GM23338 (cell line): ENCODE measurements at regions not wholly inside any gene's neighbourhood (a gene's known extent, or its start where the extent isn't known, plus 50 kb on each side); places are given as distances from the start of the nearest gene placed in this dataset.

ENCODE experiments used
- ATAC-seq: fragments of 200-7000 bp; cut with Tn5 transposase; 3 replicates; pipeline ENCODE4 v1.9.1; 2020
- DNase-seq: peaks from one replicate; pipeline ENCODE4 v3.0.0-alpha.2; 2015; ENCODE audit warnings: low spot score
- H2AFZ ChIP-seq: fragments of 200-600 bp; sonication (generic); 2 replicates; pipeline ENCODE4 v1.8.0; 2016; ENCODE audit warnings: antibody characterized with exemption, mild to moderate bottlenecking, moderate library complexity
- H3F3A ChIP-seq: fragments of 200-600 bp; sonication (generic); replicated peaks from 2 replicates; pipeline ENCODE4 v1.8.0; 2017; ENCODE audit warnings: antibody characterized with exemption, mixed run types, low read depth
- H3K27ac ChIP-seq: fragments of 200-600 bp; sonication (generic); 2 replicates; pipeline ENCODE4 v1.6.1; 2016; ENCODE audit warnings: low read depth
- H3K27me3 ChIP-seq: fragments of 200-600 bp; sonication (generic); 2 replicates; pipeline ENCODE4 v1.8.0; 2016; ENCODE audit warnings: mild to moderate bottlenecking, mixed run types, moderate library complexity; ENCODE audit not compliant: insufficient read depth
- H3K36me3 ChIP-seq: fragments of 200-600 bp; sonication (generic); 2 replicates; pipeline ENCODE4 v1.8.0; 2016; ENCODE audit warnings: mild to moderate bottlenecking; ENCODE audit not compliant: insufficient read depth
- H3K4me1 ChIP-seq: fragments of 200-600 bp; sonication (generic); 2 replicates; pipeline ENCODE4 v1.8.0; 2016; ENCODE audit warnings: mild to moderate bottlenecking, moderate library complexity; ENCODE audit not compliant: insufficient read depth
- H3K4me2 ChIP-seq: fragments of 200-600 bp; sonication (generic); 2 replicates; pipeline ENCODE4 v1.7.1; 2017; ENCODE audit warnings: mixed run types
- H3K4me3 ChIP-seq: fragments of 200-600 bp; sonication (generic); 2 replicates; pipeline ENCODE4 v1.6.1; 2016; ENCODE audit warnings: mixed run types
- H3K79me2 ChIP-seq: fragments of 200-600 bp; sonication (generic); replicated peaks from 2 replicates; pipeline ENCODE4 v1.8.0; 2017; ENCODE audit warnings: mild to moderate bottlenecking; ENCODE audit not compliant: insufficient read depth
- H3K9me2 ChIP-seq: fragments of 200-600 bp; sonication (generic); 2 replicates; pipeline ENCODE4 v1.8.0; 2017; ENCODE audit not compliant: insufficient read depth
- H4K20me1 ChIP-seq: fragments of 200-600 bp; sonication (generic); replicated peaks from 2 replicates; pipeline ENCODE4 v1.8.0; 2017; ENCODE audit warnings: mild to moderate bottlenecking; ENCODE audit not compliant: insufficient read depth
- H3K27ac Mint-ChIP-seq: 2 replicates; pipeline ENCODE4 v1.8.0; 2020; ENCODE audit warnings: inconsistent platforms, mild to moderate bottlenecking, moderate library complexity, mixed read lengths
- H3K27me3 Mint-ChIP-seq: 3 replicates; pipeline ENCODE4 v1.8.0; 2022; ENCODE audit warnings: low read depth, mild to moderate bottlenecking, moderate library complexity, mixed read lengths, inconsistent platforms; ENCODE audit not compliant: insufficient read depth, poor library complexity
- H3K36me3 Mint-ChIP-seq: 3 replicates; pipeline ENCODE4 v1.8.0; 2021; ENCODE audit warnings: low read depth, mild to moderate bottlenecking, inconsistent platforms, moderate library complexity, mixed read lengths
- H3K4me1 Mint-ChIP-seq: 3 replicates; pipeline ENCODE4 v1.8.0; 2020; ENCODE audit warnings: mild to moderate bottlenecking, inconsistent platforms, mixed read lengths
- H3K4me3 Mint-ChIP-seq: 3 replicates; pipeline ENCODE4 v1.8.0; 2021; ENCODE audit warnings: moderate library complexity, mild to moderate bottlenecking, inconsistent platforms, mixed read lengths
- H3K9me3 Mint-ChIP-seq: 3 replicates; pipeline ENCODE4 v1.8.0; 2020; ENCODE audit warnings: moderate library complexity, mild to moderate bottlenecking, inconsistent platforms, mixed read lengths
- CREB1 ChIP-seq: fragments of 250-450 bp; sonication (Bioruptor Pico); IDR thresholded peaks from 2 replicates; pipeline ENCODE4 v1.5.0; 2020; ENCODE audit warnings: low read depth, mild to moderate bottlenecking, moderate library complexity
- ETS1 ChIP-seq: IDR thresholded peaks from 2 replicates; pipeline ENCODE4 v1.6.1; 2016; ENCODE audit warnings: antibody characterized with exemption
- EZH2 ChIP-seq: fragments of 200-600 bp; sonication (generic); IDR thresholded peaks from one replicate; pipeline ENCODE4 v1.8.0; 2017; ENCODE audit warnings: antibody characterized with exemption, mild to moderate bottlenecking, low read depth; ENCODE audit not compliant: unreplicated experiment
- EZH2phosphoT487 ChIP-seq: fragments of 200-600 bp; sonication (generic); IDR thresholded peaks from one replicate; pipeline ENCODE4 v1.8.1; 2018; ENCODE audit warnings: antibody characterized with exemption; ENCODE audit not compliant: unreplicated experiment
- JUNB ChIP-seq: IDR thresholded peaks from one replicate; pipeline ENCODE4 v1.6.1; 2016; ENCODE audit warnings: antibody characterized with exemption; ENCODE audit not compliant: unreplicated experiment
- NANOG ChIP-seq: IDR thresholded peaks from 2 replicates; pipeline ENCODE4 v1.6.1; 2016; ENCODE audit warnings: antibody characterized with exemption, borderline replicate concordance
- POLR2AphosphoS5 ChIP-seq: IDR thresholded peaks from 2 replicates; pipeline ENCODE4 v1.6.1; 2016; ENCODE audit warnings: antibody characterized with exemption, low read depth
- REST ChIP-seq: IDR thresholded peaks from one replicate; pipeline ENCODE4 v1.6.1; 2018; ENCODE audit warnings: antibody characterized with exemption; ENCODE audit not compliant: unreplicated experiment
- STAT1 ChIP-seq: IDR thresholded peaks from one replicate; pipeline ENCODE4 v1.6.1; 2016; ENCODE audit warnings: antibody characterized with exemption; ENCODE audit not compliant: unreplicated experiment
- ZNF114 ChIP-seq: fragments of 250-450 bp; sonication (Bioruptor Pico); IDR thresholded peaks from 2 replicates; pipeline ENCODE4 v1.5.0; 2020; ENCODE audit warnings: mild to moderate bottlenecking, moderate library complexity
- ZNF331 ChIP-seq: fragments of 250-450 bp; sonication (Bioruptor Pico); IDR thresholded peaks from 2 replicates; pipeline ENCODE4 v1.5.0; 2020; ENCODE audit warnings: low read depth, mild to moderate bottlenecking, moderate library complexity
- ZNF462 ChIP-seq: fragments of 250-450 bp; sonication (Bioruptor Pico); IDR thresholded peaks from 2 replicates; pipeline ENCODE4 v1.5.0; 2020; ENCODE audit warnings: mild to moderate bottlenecking, moderate library complexity
- TF ChIP-seq, protein P1 (sequence below), 2 experiments: fragments of 200-600 bp in 1 of 2; sonication (generic) in 1 of 2; conservative IDR thresholded peaks; 2 replicates each; pipeline versions ENCODE4 v1.5.1 to v1.6.1; 2016 to 2017; ENCODE audit warnings: antibody characterized with exemption in 2 of 2, low read depth in 2 of 2, mild to moderate bottlenecking in 2 of 2, moderate library complexity in 1 of 2

GRCh38 chr6:164321297-164321696, 906.8 kb downstream of the QKI start:
- no peaks in the 10 kb centered on the region for H3K4me1 Mint-ChIP-seq
- H3K27ac Mint-ChIP-seq, result no peak overlapping the region
- Histone ChIP-seq H3K4me1 (no peaks in the 10 kb centered on the region), H3K36me3 (no peaks in the 10 kb centered on the region), H3K27ac (no peak overlapping the region), H2AFZ (no peak overlapping the region), H3K4me3 (no peak overlapping the region), H3K79me2 (no peaks in the 10 kb centered on the region), H3K9me2 (no peaks in the 10 kb centered on the region), H4K20me1 (no peaks in the 10 kb centered on the region), H3K27me3 (no peaks in the 10 kb centered on the region), H3K4me2 (no peak overlapping the region), H3F3A (no peaks in the 10 kb centered on the region)
- H3K9me3 Mint-ChIP-seq, result no peaks in the 10 kb centered on the region; the same call in 2 of the 3 replicates
- no peak for DNase-seq
- H3K36me3 Mint-ChIP-seq, result no peaks in the 10 kb centered on the region
- ATAC-seq, result no peak
- H3K27me3 Mint-ChIP-seq, result no peaks in the 10 kb centered on the region
- H3K4me3 Mint-ChIP-seq, result no peak overlapping the region
- TF ChIP-seq EZH2phosphoT487 (no peak), ETS1 (no peak), POLR2AphosphoS5 (no peak), ZNF114 (CRISPR knock-in tag) (no peak), CREB1 (no peak), EZH2 (no peak), ZNF331 (CRISPR knock-in tag) (no peak), JUNB (no peak), NANOG (no peak), ZNF462 (CRISPR knock-in tag) (no peak), REST (no peak), STAT1 (no peak)
- TF ChIP-seq, protein P1, sequence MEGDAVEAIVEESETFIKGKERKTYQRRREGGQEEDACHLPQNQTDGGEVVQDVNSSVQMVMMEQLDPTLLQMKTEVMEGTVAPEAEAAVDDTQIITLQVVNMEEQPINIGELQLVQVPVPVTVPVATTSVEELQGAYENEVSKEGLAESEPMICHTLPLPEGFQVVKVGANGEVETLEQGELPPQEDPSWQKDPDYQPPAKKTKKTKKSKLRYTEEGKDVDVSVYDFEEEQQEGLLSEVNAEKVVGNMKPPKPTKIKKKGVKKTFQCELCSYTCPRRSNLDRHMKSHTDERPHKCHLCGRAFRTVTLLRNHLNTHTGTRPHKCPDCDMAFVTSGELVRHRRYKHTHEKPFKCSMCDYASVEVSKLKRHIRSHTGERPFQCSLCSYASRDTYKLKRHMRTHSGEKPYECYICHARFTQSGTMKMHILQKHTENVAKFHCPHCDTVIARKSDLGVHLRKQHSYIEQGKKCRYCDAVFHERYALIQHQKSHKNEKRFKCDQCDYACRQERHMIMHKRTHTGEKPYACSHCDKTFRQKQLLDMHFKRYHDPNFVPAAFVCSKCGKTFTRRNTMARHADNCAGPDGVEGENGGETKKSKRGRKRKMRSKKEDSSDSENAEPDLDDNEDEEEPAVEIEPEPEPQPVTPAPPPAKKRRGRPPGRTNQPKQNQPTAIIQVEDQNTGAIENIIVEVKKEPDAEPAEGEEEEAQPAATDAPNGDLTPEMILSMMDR (conservative IDR thresholded peaks at IDR 0.05; ENCODE audit: low read depth in 2 of 2), result no peak
